Chondrocyte (in vitro differentiated cells): ENCODE measurements at regions not wholly inside any gene's neighbourhood (a gene's known extent, or its start where the extent isn't known, plus 50 kb on each side); places are given as distances from the start of the nearest gene placed in this dataset.
A peak's percentile ranks its signal among the peaks of the same experiment; 100 is the strongest.

Experiments used
- DNase-seq: peaks from one replicate; pipeline ENCODE4 v3.0.0; 2021; ENCODE audit warnings: mixed read lengths, low spot score
- H3K27ac Mint-ChIP-seq: one replicate; pipeline ENCODE4 v1.8.0; 2021; ENCODE audit warnings: mild to moderate bottlenecking, moderate library complexity, mixed read lengths; ENCODE audit not compliant: unreplicated experiment
- H3K27me3 Mint-ChIP-seq: 2 replicates; pipeline ENCODE4 v1.8.0; 2021; ENCODE audit warnings: low read depth, mixed read lengths
- H3K36me3 Mint-ChIP-seq: 2 replicates; pipeline ENCODE4 v1.8.0; 2021; ENCODE audit warnings: low read depth, mixed read lengths
- H3K4me1 Mint-ChIP-seq: 2 replicates; pipeline ENCODE4 v1.8.0; 2021; ENCODE audit warnings: low read depth, mild to moderate bottlenecking, mixed read lengths
- H3K4me3 Mint-ChIP-seq: one replicate; pipeline ENCODE4 v1.8.0; 2021; ENCODE audit warnings: mild to moderate bottlenecking, moderate library complexity, mixed read lengths; ENCODE audit not compliant: unreplicated experiment
- H3K9me3 Mint-ChIP-seq: 2 replicates; pipeline ENCODE4 v1.8.0; 2021; ENCODE audit warnings: low read depth, mixed read lengths
- TF ChIP-seq, protein P1 (sequence below): fragments of 200-600 bp; sonication (generic); IDR thresholded peaks from 2 replicates; pipeline ENCODE4 v1.5.0; 2021; ENCODE audit warnings: antibody characterized with exemption, mild to moderate bottlenecking, moderate library complexity

DNA sequence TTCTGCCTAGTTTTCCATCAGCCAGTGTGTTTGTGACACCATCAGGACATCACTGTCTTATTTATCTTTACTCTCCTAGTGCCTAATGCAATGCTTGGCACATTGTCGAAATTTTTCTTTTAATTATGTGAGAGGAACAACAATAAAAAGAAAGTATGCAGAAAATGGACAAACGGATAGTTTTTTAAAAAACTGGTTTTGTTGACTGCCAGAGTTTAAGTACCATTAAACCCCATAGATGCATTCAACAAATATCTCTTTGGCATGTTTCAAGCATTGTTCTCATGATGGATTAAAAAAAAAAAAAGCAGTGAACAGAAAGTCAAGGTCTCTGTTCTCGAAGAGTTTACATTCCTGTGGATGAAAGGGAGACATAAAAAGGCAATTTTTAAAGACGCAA lies 398.4 kb downstream of the PPP3CA start:
- H3K27me3 Mint-ChIP-seq: peaks cover 5% of the 10 kb centered on the region
- no peak overlapping the region for H3K27ac Mint-ChIP-seq
- H3K4me1 Mint-ChIP-seq: peaks cover 2% of the 10 kb centered on the region
- H3K4me3 Mint-ChIP-seq: no peak overlapping the region
- TF ChIP-seq, protein P1, sequence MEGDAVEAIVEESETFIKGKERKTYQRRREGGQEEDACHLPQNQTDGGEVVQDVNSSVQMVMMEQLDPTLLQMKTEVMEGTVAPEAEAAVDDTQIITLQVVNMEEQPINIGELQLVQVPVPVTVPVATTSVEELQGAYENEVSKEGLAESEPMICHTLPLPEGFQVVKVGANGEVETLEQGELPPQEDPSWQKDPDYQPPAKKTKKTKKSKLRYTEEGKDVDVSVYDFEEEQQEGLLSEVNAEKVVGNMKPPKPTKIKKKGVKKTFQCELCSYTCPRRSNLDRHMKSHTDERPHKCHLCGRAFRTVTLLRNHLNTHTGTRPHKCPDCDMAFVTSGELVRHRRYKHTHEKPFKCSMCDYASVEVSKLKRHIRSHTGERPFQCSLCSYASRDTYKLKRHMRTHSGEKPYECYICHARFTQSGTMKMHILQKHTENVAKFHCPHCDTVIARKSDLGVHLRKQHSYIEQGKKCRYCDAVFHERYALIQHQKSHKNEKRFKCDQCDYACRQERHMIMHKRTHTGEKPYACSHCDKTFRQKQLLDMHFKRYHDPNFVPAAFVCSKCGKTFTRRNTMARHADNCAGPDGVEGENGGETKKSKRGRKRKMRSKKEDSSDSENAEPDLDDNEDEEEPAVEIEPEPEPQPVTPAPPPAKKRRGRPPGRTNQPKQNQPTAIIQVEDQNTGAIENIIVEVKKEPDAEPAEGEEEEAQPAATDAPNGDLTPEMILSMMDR: no peak
- DNase-seq: no peak
- peaks cover 4% of the 10 kb centered on the region for H3K9me3 Mint-ChIP-seq
- no peaks in the 10 kb centered on the region for H3K36me3 Mint-ChIP-seq

DNA sequence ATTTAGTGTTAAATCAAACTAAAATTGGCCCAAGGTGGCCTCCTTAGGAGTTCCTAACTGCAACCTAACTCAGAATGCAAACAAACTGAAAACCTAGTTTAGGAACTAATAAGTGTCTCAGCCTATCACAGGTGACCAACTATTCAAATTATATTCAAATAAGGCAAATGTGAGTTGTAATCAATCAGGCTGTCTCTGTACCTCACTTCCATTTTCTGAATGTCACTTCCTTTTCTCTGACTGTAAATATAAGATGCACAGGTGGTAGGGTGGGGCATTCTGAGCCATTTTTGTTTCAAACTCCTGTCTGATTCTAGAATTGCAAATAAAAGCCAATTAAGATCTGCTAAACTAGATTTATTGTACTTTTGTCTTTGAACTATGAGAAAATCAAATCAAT lies 401.5 kb downstream of the PPP3CA start:
- Mint-ChIP-seq H3K9me3 (peaks cover 24% of the 10 kb centered on the region), H3K4me3 (no peak overlapping the region), H3K27ac (no peak overlapping the region), H3K4me1 (no peaks in the 10 kb centered on the region), H3K27me3 (peaks cover 5% of the 10 kb centered on the region), H3K36me3 (peaks cover 7% of the 10 kb centered on the region)
- TF ChIP-seq, protein P1: no peak
- DNase-seq: no peak

GRCh38 chr4:100938698-100939097 lies 408.6 kb downstream of the PPP3CA start:
- peaks cover 28% of the 10 kb centered on the region for H3K9me3 Mint-ChIP-seq
- H3K36me3 Mint-ChIP-seq: peaks cover 7% of the 10 kb centered on the region
- no peak overlapping the region for H3K27ac Mint-ChIP-seq
- no peaks in the 10 kb centered on the region for H3K27me3 Mint-ChIP-seq
- DNase-seq: no peak
- no peaks in the 10 kb centered on the region for H3K4me1 Mint-ChIP-seq
- no peak overlapping the region for H3K4me3 Mint-ChIP-seq
- TF ChIP-seq, protein P1: no peak

DNA sequence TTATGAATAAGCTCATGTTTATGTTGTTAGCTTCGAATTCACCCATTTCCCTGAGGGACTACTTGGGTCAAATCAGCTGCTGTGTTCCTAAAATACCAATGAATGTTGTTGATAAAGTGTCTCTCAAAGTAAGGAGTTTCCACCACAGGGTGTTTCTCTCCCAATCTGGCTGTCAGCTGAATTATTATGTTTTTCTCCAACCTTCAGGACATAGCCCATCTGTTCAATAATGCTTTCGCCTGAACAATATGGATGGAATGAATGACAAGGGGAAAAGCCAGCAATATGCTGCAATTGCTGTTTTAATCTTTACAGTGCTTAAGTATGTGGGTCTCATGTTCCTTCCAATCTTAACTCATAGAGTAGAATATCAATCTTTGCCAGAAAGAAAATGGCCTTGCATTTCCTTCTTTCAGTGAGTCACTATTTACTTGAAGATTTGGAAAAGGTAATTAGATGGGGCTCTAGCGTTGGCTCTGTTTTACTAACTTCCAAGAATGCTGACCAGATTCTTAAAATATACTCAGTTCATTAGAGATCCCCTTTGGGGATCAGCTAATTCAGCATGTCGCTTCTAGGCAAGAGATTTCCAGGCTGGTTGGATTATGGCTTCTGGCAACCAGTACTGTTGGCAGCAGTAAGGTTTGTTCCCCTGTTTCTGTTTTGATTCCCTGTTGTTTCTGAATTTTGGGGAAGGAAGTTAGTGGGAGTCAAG lies 410.5 kb downstream of the PPP3CA start:
- H3K4me1 Mint-ChIP-seq: no peaks in the 10 kb centered on the region

DNA sequence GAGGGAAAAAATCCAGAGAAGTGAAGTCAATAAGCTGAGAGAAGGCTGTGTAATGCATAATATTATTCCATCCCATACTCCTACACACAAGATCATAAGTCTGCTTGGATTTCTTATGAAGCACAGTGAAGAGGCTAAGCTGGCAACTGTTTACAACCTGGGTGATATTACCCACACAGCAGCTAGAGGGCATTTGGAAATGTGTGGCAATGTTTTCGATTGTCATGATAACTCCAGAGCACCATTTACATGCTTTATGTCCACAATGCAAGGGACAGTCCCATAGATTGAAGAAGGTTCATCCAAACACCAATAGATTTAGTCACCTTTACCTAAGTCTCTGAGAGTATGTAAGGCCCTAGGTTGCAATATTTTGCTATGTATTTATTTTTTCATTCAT lies 412.2 kb downstream of the PPP3CA start:
- Mint-ChIP-seq H3K27ac (no peak overlapping the region), H3K4me1 (no peaks in the 10 kb centered on the region), H3K4me3 (no peak overlapping the region), H3K27me3 (peaks cover 2% of the 10 kb centered on the region), H3K36me3 (no peaks in the 10 kb centered on the region), H3K9me3 (peaks cover 10% of the 10 kb centered on the region)
- DNase-seq: no peak
- TF ChIP-seq, protein P1: peak; percentile 69

More for the DNA sequence above, 410.5 kb downstream of the PPP3CA start:
- H3K27me3 Mint-ChIP-seq: no peaks in the 10 kb centered on the region
- no peak overlapping the region for H3K27ac Mint-ChIP-seq
- peaks cover 10% of the 10 kb centered on the region for H3K9me3 Mint-ChIP-seq
- no peak overlapping the region for H3K4me3 Mint-ChIP-seq
- no peak for DNase-seq
- H3K36me3 Mint-ChIP-seq: no peaks in the 10 kb centered on the region
- TF ChIP-seq, protein P1: no peak
